ENCODE measurements at regions not wholly inside any gene's neighbourhood (a gene's known extent, or its start where the extent isn't known, plus 50 kb on each side); places are given as distances from the start of the nearest gene placed in this dataset.
A peak's percentile ranks its signal among the peaks of the same experiment; 100 is the strongest.

DNA sequence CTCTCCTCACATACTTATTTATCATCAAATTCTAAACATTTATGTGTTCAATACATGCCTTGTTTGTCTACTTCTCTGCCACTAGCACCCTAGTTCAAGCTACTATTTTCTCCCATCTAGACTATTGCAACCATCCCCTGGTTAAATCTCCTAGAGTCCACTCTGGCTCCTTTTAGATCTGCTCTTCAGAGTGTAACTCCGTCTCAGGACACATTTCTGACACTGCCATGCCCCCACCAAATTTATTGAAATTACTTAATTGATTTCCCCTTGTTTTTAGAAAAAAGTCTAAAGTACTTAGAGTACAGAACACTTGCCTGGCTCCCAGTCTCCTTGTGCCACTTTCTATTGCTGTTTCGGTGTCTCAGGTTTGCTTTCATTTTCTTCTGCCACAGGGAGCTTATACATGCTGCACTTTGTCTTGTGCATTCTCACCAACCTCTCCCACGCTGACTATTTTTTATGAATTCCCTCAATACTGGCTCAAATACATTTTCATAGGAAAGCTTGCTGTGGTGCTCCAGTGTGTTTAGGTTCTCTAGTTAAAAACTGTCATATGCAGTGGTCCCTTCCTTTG, 792.3 kb downstream of the DIPK2A start:
- WGBS = 84% methylated on average over 2 of the region's 3 CpGs
- H4K8ac ChIP-seq (ENCODE audit: low read length) = no peak overlapping the region
- H3K4me2 ChIP-seq (ENCODE audit: low read length, poor library complexity, severe bottlenecking) = no peak overlapping the region
- no peak overlapping the region for H2BK12ac ChIP-seq (ENCODE audit: low read length in 2 of 2)
- no peak overlapping the region for H3K27ac ChIP-seq (ENCODE audit: low read length, poor library complexity, severe bottlenecking)
- no peak overlapping the region for H3K4me3 ChIP-seq (ENCODE audit: insufficient read depth in 1 of 2, low read depth in 1 of 2, low read length in 2 of 2)
- no peak overlapping the region for H2BK5ac ChIP-seq (ENCODE audit: low read depth, low read length, poor library complexity, severe bottlenecking)
- no peak overlapping the region for H2BK15ac ChIP-seq (ENCODE audit: low read depth, poor library complexity, severe bottlenecking)
- no peak overlapping the region for H3K23ac ChIP-seq (ENCODE audit: low read length in 2 of 2)
- no peaks in the 10 kb centered on the region for H3K36me3 ChIP-seq (ENCODE audit: control insufficient read depth in 1 of 2, insufficient read depth in 2 of 2, low read depth in 1 of 2, low read length in 2 of 2)
- no peaks in the 10 kb centered on the region for H3K79me1 ChIP-seq (replicated peaks; ENCODE audit: low read length, poor library complexity, severe bottlenecking)
- no peak overlapping the region for H2AFZ ChIP-seq (ENCODE audit: low read depth, low read length)
- H3K14ac ChIP-seq (ENCODE audit: low read length in 2 of 2) = no peak overlapping the region
- no peak for DNase-seq
- no peak overlapping the region for H4K91ac ChIP-seq (ENCODE audit: low read length)
- no peaks in the 10 kb centered on the region for H3K27me3 ChIP-seq (ENCODE audit: control insufficient read depth in 1 of 2, insufficient read depth in 1 of 2, low read length in 2 of 2)
- H3K9me3 ChIP-seq (ENCODE audit: control insufficient read depth, low read length) = no peaks in the 10 kb centered on the region
- no peak overlapping the region for H2BK120ac ChIP-seq (ENCODE audit: low read depth, low read length)
- H3K4ac ChIP-seq (ENCODE audit: low read depth in 1 of 2, low read length in 2 of 2) = no peak overlapping the region
- H3K18ac ChIP-seq (ENCODE audit: low read depth in 1 of 2, low read length in 2 of 2) = no peak overlapping the region
- H2AK5ac ChIP-seq (ENCODE audit: low read length, severe bottlenecking) = no peak overlapping the region
- H3K9ac ChIP-seq (ENCODE audit: low read length) = no peak overlapping the region
- no peaks in the 10 kb centered on the region for H3K4me1 ChIP-seq (ENCODE audit: control insufficient read depth, insufficient read depth, low read depth, low read length)

- Histone ChIP-seq H2BK5ac (ENCODE audit: low read depth, low read length, poor library complexity, severe bottlenecking) (no peak overlapping the region), H3K23ac (ENCODE audit: low read length in 2 of 2) (no peak overlapping the region), H3K4me1 (ENCODE audit: control insufficient read depth, insufficient read depth, low read depth, low read length) (no peaks in the 10 kb centered on the region), H3K27ac (ENCODE audit: low read length, poor library complexity, severe bottlenecking) (no peak overlapping the region), H2AFZ (ENCODE audit: low read depth, low read length) (no peak overlapping the region), H3K36me3 (ENCODE audit: control insufficient read depth in 1 of 2, insufficient read depth in 2 of 2, low read depth in 1 of 2, low read length in 2 of 2) (no peaks in the 10 kb centered on the region), H4K8ac (ENCODE audit: low read length) (no peak overlapping the region), H3K4ac (ENCODE audit: low read depth in 1 of 2, low read length in 2 of 2) (no peak overlapping the region), H3K9me3 (ENCODE audit: control insufficient read depth, low read length) (no peaks in the 10 kb centered on the region), H4K91ac (ENCODE audit: low read length) (no peak overlapping the region), H3K9ac (ENCODE audit: low read length) (no peak overlapping the region), H3K14ac (ENCODE audit: low read length in 2 of 2) (no peak overlapping the region), H3K4me2 (ENCODE audit: low read length, poor library complexity, severe bottlenecking) (no peak overlapping the region), H3K4me3 (ENCODE audit: insufficient read depth in 1 of 2, low read depth in 1 of 2, low read length in 2 of 2) (no peak overlapping the region), H2BK12ac (ENCODE audit: low read length in 2 of 2) (no peak overlapping the region), H2BK15ac (ENCODE audit: low read depth, poor library complexity, severe bottlenecking) (no peak overlapping the region), H2BK120ac (ENCODE audit: low read depth, low read length) (no peak overlapping the region), H3K18ac (ENCODE audit: low read depth in 1 of 2, low read length in 2 of 2) (no peak overlapping the region), H3K27me3 (ENCODE audit: control insufficient read depth in 1 of 2, insufficient read depth in 1 of 2, low read length in 2 of 2) (no peaks in the 10 kb centered on the region), H2AK5ac (ENCODE audit: low read length, severe bottlenecking) (no peak overlapping the region), H3K79me1 (replicated peaks; ENCODE audit: low read length, poor library complexity, severe bottlenecking) (no peaks in the 10 kb centered on the region)
- WGBS = 100% methylated on average over 1 of the region's 1 CpG
- no peak for DNase-seq
Observed at GRCh38 chr3:144770281-144770680, 798.7 kb downstream of the DIPK2A start.

GRCh38 chr3:144770915-144771351, 799.3 kb downstream of the DIPK2A start:
- H3K14ac ChIP-seq (ENCODE audit: low read length in 2 of 2) = no peak overlapping the region
- no peaks in the 10 kb centered on the region for H3K27me3 ChIP-seq (ENCODE audit: control insufficient read depth in 1 of 2, insufficient read depth in 1 of 2, low read length in 2 of 2)
- H2AK5ac ChIP-seq (ENCODE audit: low read length, severe bottlenecking) = no peak overlapping the region
- H3K4ac ChIP-seq (ENCODE audit: low read depth in 1 of 2, low read length in 2 of 2) = no peak overlapping the region
- H3K79me1 ChIP-seq (replicated peaks; ENCODE audit: low read length, poor library complexity, severe bottlenecking) = no peaks in the 10 kb centered on the region
- H3K9me3 ChIP-seq (ENCODE audit: control insufficient read depth, low read length) = no peaks in the 10 kb centered on the region
- H3K18ac ChIP-seq (ENCODE audit: low read depth in 1 of 2, low read length in 2 of 2) = no peak overlapping the region
- no peaks in the 10 kb centered on the region for H3K4me1 ChIP-seq (ENCODE audit: control insufficient read depth, insufficient read depth, low read depth, low read length)
- H2AFZ ChIP-seq (ENCODE audit: low read depth, low read length) = no peak overlapping the region
- H2BK5ac ChIP-seq (ENCODE audit: low read depth, low read length, poor library complexity, severe bottlenecking) = no peak overlapping the region
- H4K91ac ChIP-seq (ENCODE audit: low read length) = no peak overlapping the region
- H2BK15ac ChIP-seq (ENCODE audit: low read depth, poor library complexity, severe bottlenecking) = no peak overlapping the region
- no peak overlapping the region for H3K23ac ChIP-seq (ENCODE audit: low read length in 2 of 2)
- H3K9ac ChIP-seq (ENCODE audit: low read length) = peak overlapping the region; percentile 38
- no peak overlapping the region for H2BK12ac ChIP-seq (ENCODE audit: low read length in 2 of 2)
- no peak overlapping the region for H3K4me2 ChIP-seq (ENCODE audit: low read length, poor library complexity, severe bottlenecking)
- peak; percentile 58 for DNase-seq
- no peak overlapping the region for H2BK120ac ChIP-seq (ENCODE audit: low read depth, low read length)
- H4K8ac ChIP-seq (ENCODE audit: low read length) = no peak overlapping the region
- no peak overlapping the region for H3K27ac ChIP-seq (ENCODE audit: low read length, poor library complexity, severe bottlenecking)
- WGBS = 50% methylated on average over 1 of the region's 1 CpG
- H3K4me3 ChIP-seq (ENCODE audit: insufficient read depth in 1 of 2, low read depth in 1 of 2, low read length in 2 of 2) = no peak overlapping the region
- H3K36me3 ChIP-seq (ENCODE audit: control insufficient read depth in 1 of 2, insufficient read depth in 2 of 2, low read depth in 1 of 2, low read length in 2 of 2) = no peaks in the 10 kb centered on the region

- 100% methylated on average over 1 of the region's 2 CpGs for WGBS
- Histone ChIP-seq H3K36me3 (ENCODE audit: control insufficient read depth in 1 of 2, insufficient read depth in 2 of 2, low read depth in 1 of 2, low read length in 2 of 2) (no peaks in the 10 kb centered on the region), H2BK15ac (ENCODE audit: low read depth, poor library complexity, severe bottlenecking) (no peak overlapping the region)
Observed at GRCh38 chr3:144771381-144771870, 799.8 kb downstream of the DIPK2A start.

More at GRCh38 chr3:144771381-144771870, 799.8 kb downstream of the DIPK2A start:
- no peak overlapping the region for H2AFZ ChIP-seq (ENCODE audit: low read depth, low read length)
- H2BK12ac ChIP-seq (ENCODE audit: low read length in 2 of 2) = no peak overlapping the region
- H4K91ac ChIP-seq (ENCODE audit: low read length) = no peak overlapping the region
- no peak overlapping the region for H3K23ac ChIP-seq (ENCODE audit: low read length in 2 of 2)
- H2BK5ac ChIP-seq (ENCODE audit: low read depth, low read length, poor library complexity, severe bottlenecking) = no peak overlapping the region
- H3K27me3 ChIP-seq (ENCODE audit: control insufficient read depth in 1 of 2, insufficient read depth in 1 of 2, low read length in 2 of 2) = no peaks in the 10 kb centered on the region
- no peak overlapping the region for H3K14ac ChIP-seq (ENCODE audit: low read length in 2 of 2)
- DNase-seq = no peak
- no peak overlapping the region for H3K27ac ChIP-seq (ENCODE audit: low read length, poor library complexity, severe bottlenecking)
- H2BK120ac ChIP-seq (ENCODE audit: low read depth, low read length) = no peak overlapping the region
- peak overlapping the region; percentile 38 for H3K9ac ChIP-seq (ENCODE audit: low read length)
- H3K4me1 ChIP-seq (ENCODE audit: control insufficient read depth, insufficient read depth, low read depth, low read length) = no peaks in the 10 kb centered on the region
- H4K8ac ChIP-seq (ENCODE audit: low read length) = no peak overlapping the region
- no peak overlapping the region for H3K4ac ChIP-seq (ENCODE audit: low read depth in 1 of 2, low read length in 2 of 2)
- H3K18ac ChIP-seq (ENCODE audit: low read depth in 1 of 2, low read length in 2 of 2) = no peak overlapping the region
- no peak overlapping the region for H3K4me2 ChIP-seq (ENCODE audit: low read length, poor library complexity, severe bottlenecking)
- no peaks in the 10 kb centered on the region for H3K9me3 ChIP-seq (ENCODE audit: control insufficient read depth, low read length)
- no peaks in the 10 kb centered on the region for H3K79me1 ChIP-seq (replicated peaks; ENCODE audit: low read length, poor library complexity, severe bottlenecking)
- peak overlapping the region in 1 of 2 experiments; percentile 15 for H3K4me3 ChIP-seq (ENCODE audit: insufficient read depth in 1 of 2, low read depth in 1 of 2, low read length in 2 of 2)
- H2AK5ac ChIP-seq (ENCODE audit: low read length, severe bottlenecking) = no peak overlapping the region
